Osteocyte (in vitro differentiated cells): ENCODE measurements at regions not wholly inside any gene's neighbourhood (a gene's known extent, or its start where the extent isn't known, plus 50 kb on each side); places are given as distances from the start of the nearest gene placed in this dataset.

Experiments
- DNase-seq: peaks from one replicate; pipeline ENCODE4 v3.0.0; 2021; ENCODE audit warnings: mixed read lengths; ENCODE audit not compliant: unreplicated experiment; ENCODE audit errors: extremely low spot score
- H3K27ac Mint-ChIP-seq: one replicate; pipeline ENCODE4 v1.8.0; 2021; ENCODE audit warnings: mild to moderate bottlenecking, mixed read lengths; ENCODE audit not compliant: unreplicated experiment
- H3K27me3 Mint-ChIP-seq: one replicate; pipeline ENCODE4 v1.8.0; 2021; ENCODE audit warnings: mixed read lengths; ENCODE audit not compliant: unreplicated experiment
- H3K36me3 Mint-ChIP-seq: one replicate; pipeline ENCODE4 v1.8.0; 2021; ENCODE audit warnings: mixed read lengths; ENCODE audit not compliant: unreplicated experiment
- H3K4me1 Mint-ChIP-seq: one replicate; pipeline ENCODE4 v1.8.0; 2021; ENCODE audit warnings: mixed read lengths; ENCODE audit not compliant: unreplicated experiment
- H3K4me3 Mint-ChIP-seq: one replicate; pipeline ENCODE4 v1.8.0; 2021; ENCODE audit warnings: mild to moderate bottlenecking, moderate library complexity, mixed read lengths; ENCODE audit not compliant: unreplicated experiment
- H3K9me3 Mint-ChIP-seq: one replicate; pipeline ENCODE4 v1.8.0; 2021; ENCODE audit warnings: mixed read lengths; ENCODE audit not compliant: unreplicated experiment
- TF ChIP-seq, protein P1 (sequence below): fragments of 200-600 bp; sonication (generic); IDR thresholded peaks from 2 replicates; pipeline ENCODE4 v1.5.0; 2021; ENCODE audit warnings: antibody characterized with exemption, mild to moderate bottlenecking, moderate library complexity

DNA sequence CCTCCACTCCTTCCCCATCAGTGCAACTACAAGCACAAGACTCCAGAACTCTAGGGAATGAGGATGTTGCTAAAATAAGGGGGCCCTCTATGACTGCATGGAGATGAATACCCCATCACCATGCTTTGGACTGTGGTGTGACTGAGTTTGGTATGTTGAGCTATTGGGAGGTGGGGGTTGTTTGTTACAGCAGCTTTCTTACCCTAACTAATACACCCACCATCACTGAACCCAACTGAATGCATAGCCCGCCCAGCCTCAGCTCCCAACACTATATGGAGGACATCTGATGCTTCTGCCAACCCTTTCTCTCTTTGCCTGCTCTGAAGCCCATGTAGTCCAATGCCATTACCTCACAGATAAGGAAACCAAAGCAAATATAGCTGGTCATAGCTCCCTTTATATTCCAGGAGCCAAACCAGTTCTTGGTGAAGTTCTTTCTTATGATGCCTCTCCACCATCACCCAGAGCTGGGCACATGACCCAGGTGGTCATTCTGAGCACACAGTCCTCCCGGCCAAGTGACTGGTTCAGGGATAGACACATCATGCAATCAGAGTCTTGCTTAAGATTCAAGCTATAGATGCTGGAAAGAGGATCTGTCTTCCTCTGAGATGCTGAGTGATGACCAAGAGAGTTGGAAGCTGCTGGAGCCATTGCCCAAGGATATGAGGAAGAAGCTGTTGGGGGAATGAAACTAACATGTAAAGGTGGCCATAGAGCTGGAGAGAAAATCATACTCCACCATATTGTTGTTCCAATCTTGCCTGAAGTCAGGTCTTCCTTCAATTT, 155.6 kb upstream of the HAAO start:
- H3K9me3 Mint-ChIP-seq: no peaks in the 10 kb centered on the region
- no peak for DNase-seq
- H3K27me3 Mint-ChIP-seq: no peaks in the 10 kb centered on the region
- peaks cover 30% of the 10 kb centered on the region for H3K4me1 Mint-ChIP-seq
- no peak overlapping the region for H3K4me3 Mint-ChIP-seq
- TF ChIP-seq, protein P1, sequence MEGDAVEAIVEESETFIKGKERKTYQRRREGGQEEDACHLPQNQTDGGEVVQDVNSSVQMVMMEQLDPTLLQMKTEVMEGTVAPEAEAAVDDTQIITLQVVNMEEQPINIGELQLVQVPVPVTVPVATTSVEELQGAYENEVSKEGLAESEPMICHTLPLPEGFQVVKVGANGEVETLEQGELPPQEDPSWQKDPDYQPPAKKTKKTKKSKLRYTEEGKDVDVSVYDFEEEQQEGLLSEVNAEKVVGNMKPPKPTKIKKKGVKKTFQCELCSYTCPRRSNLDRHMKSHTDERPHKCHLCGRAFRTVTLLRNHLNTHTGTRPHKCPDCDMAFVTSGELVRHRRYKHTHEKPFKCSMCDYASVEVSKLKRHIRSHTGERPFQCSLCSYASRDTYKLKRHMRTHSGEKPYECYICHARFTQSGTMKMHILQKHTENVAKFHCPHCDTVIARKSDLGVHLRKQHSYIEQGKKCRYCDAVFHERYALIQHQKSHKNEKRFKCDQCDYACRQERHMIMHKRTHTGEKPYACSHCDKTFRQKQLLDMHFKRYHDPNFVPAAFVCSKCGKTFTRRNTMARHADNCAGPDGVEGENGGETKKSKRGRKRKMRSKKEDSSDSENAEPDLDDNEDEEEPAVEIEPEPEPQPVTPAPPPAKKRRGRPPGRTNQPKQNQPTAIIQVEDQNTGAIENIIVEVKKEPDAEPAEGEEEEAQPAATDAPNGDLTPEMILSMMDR: no peak
- H3K27ac Mint-ChIP-seq: no peak overlapping the region
- no peaks in the 10 kb centered on the region for H3K36me3 Mint-ChIP-seq

DNA sequence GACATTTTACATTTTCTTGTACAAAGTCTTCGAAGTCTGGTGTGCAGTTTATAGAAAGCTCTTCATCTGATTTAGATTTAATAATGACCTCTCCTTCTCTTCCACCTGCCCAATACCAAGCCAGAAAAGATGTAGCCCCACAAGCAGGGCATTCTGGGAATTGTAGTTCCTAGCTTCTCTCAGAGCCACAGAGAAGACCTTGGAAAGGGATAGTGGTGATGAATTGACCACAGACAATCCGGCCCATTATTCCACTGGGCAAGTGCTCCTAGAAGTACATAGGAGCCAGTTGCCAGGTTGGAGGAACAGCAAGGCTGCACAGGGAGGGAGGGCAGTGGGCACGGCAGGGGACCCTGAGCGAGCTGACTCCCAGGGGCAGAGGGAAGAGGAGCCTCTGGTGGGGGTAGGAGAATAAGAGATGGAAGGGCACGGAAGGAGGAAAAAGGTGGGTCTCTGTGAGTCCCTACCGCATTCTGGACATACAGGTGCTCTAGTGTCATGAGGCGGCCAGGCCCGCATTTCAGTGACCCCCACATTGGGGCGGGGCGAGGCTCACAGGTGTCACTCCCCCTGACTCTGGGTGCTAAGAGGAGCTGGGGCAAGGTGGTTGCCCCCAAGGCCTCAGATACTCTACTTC, 152.5 kb upstream of the HAAO start:
- peaks cover 7% of the 10 kb centered on the region for H3K4me1 Mint-ChIP-seq
- DNase-seq: no peak
- H3K27me3 Mint-ChIP-seq: no peaks in the 10 kb centered on the region
- H3K4me3 Mint-ChIP-seq: no peak overlapping the region
- H3K36me3 Mint-ChIP-seq: no peaks in the 10 kb centered on the region
- no peaks in the 10 kb centered on the region for H3K9me3 Mint-ChIP-seq
- no peak overlapping the region for H3K27ac Mint-ChIP-seq
- TF ChIP-seq, protein P1: no peak

DNA sequence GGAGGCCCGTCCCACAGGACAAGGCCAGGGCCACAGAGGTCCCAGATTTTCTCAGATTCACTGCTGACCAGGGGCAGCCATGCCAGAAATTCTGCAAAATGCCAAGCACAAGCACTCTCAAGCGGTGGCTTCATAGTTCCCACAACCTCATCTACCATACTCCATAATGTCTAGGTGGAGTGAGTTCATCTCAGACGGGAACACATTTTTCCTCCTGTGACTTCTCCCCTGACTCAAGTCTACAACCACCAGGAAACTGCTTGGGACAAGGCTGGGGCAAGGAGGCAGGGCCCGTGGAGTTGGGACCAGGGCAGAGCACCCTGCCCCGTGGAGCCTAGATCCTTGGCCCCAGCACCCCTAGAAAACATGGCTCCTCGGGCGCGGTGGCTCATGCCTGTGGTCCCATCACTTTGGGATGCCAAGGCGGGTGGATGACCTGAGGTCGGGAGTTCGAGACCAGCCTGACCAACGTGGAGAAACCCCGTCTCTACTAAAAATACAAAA, 150.7 kb upstream of the HAAO start:
- TF ChIP-seq, protein P1: no peak
- H3K4me1 Mint-ChIP-seq: peaks cover 7% of the 10 kb centered on the region
- H3K4me3 Mint-ChIP-seq: no peak overlapping the region
- H3K36me3 Mint-ChIP-seq: peaks cover 2% of the 10 kb centered on the region
- no peaks in the 10 kb centered on the region for H3K9me3 Mint-ChIP-seq
- no peaks in the 10 kb centered on the region for H3K27me3 Mint-ChIP-seq
- H3K27ac Mint-ChIP-seq: no peak overlapping the region
- no peak for DNase-seq

DNA sequence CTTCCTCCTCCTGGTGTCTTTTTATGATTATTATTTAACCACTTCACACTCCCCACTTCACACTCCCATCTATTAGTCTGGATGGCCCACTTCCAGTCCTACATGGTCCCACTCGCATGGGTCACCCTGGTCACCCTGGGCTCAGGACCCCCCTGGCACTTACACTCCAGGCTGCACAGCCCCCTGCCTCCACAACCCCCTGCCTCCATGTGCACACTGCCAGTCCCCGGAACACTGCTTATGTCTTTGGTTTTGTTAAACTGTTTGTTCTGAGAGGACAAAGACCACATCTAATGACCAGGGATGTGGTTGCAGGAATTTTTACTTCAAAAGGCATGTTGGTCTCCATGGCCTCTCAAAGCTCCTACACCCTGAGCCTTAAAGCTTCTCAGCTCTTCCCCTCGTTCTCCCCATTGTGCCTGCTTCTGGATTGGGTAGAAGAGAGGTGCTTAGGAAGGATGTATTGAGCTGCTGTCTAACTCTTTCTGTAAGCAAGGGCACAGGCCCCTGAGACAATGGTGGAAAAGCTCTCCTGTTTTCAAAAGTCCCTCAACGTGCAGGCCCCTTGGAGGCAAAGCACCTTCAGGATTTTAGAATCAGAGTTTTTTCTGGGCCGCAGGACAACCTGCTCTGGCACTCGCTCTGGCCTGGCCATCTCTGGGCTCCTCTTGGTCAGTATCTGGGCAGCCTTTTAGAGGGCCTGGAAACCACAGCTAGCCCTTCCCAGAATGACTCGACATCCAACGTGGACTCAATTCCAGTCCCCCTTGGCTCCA, 150.0 kb upstream of the HAAO start:
- Mint-ChIP-seq H3K27ac (no peak overlapping the region), H3K4me3 (no peak overlapping the region), H3K4me1 (peaks cover 7% of the 10 kb centered on the region), H3K9me3 (no peaks in the 10 kb centered on the region), H3K27me3 (no peaks in the 10 kb centered on the region), H3K36me3 (peaks cover 2% of the 10 kb centered on the region)
- TF ChIP-seq, protein P1: no peak
- no peak for DNase-seq
